ENCODE measurements at regions not wholly inside any gene's neighbourhood (a gene's known extent, or its start where the extent isn't known, plus 50 kb on each side); places are given as distances from the start of the nearest gene placed in this dataset.
"Not testable (repeated sequence)": the region's sequence is repeated elsewhere in the genome, so short reads cannot be mapped to it uniquely, and the experiment has no call there.

DNA sequence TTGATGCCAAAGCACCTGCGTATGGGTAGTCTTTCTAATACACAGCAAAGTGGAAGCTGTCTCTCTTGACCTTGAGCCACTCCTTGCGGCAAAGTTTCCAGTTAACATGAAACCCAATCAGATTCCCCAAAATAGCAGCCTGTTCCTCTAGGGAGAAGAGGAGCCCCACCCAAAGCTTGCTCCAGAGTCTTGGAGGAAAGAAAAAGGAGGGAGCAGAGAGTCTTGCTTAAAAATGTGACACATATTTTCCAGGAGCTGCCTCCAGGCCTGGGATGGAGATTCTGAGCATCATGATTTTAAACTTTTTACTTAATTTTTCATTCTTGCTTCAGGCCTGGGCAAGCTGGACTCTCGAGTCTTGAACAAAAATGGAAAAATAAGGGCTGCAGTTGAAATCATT lies 223.5 kb upstream of the TNC start:
- no peak overlapping the region for H3K27ac ChIP-seq (ENCODE audit: low read depth in 1 of 3, low read length in 2 of 3)

GRCh38 chr9:115347776-115348175 lies 229.8 kb upstream of the TNC start:
- not testable (repeated sequence) for H3K4me3 ChIP-seq (ENCODE audit: low read depth in 1 of 3, low read length in 3 of 3); H3K36me3 ChIP-seq (ENCODE audit: control insufficient read depth in 3 of 3, insufficient read depth in 2 of 3, low read depth in 1 of 3, low read length in 3 of 3); H3K27ac ChIP-seq (ENCODE audit: low read depth in 1 of 3, low read length in 2 of 3); DNase-seq; H3K27me3 ChIP-seq (ENCODE audit: control insufficient read depth in 3 of 3, insufficient read depth in 3 of 3, low read length in 3 of 3); H3K4me1 ChIP-seq (ENCODE audit: control insufficient read depth in 3 of 3, insufficient read depth in 2 of 3, low read depth in 1 of 3, low read length in 2 of 3); FAIRE-seq
- peaks cover 0 to 22% of the 10 kb centered on the region in 2 donors for H3K9me3 ChIP-seq (ENCODE audit: control insufficient read depth in 2 of 2, insufficient read depth in 1 of 2, low read depth in 1 of 2, low read length in 1 of 2)
- WGBS, 3 donors = 77 to 100% (median 94%) methylated on average over 2 of the region's 2 CpGs

More for the DNA sequence above, 223.5 kb upstream of the TNC start:
- Histone ChIP-seq H3K4me1 (ENCODE audit: control insufficient read depth in 3 of 3, insufficient read depth in 2 of 3, low read depth in 1 of 3, low read length in 2 of 3) (no peaks in the 10 kb centered on the region), H3K9me3 (ENCODE audit: control insufficient read depth in 2 of 2, insufficient read depth in 1 of 2, low read depth in 1 of 2, low read length in 1 of 2) (peaks cover 0 to 4% of the 10 kb centered on the region in 2 donors), H3K36me3 (ENCODE audit: control insufficient read depth in 3 of 3, insufficient read depth in 2 of 3, low read depth in 1 of 3, low read length in 3 of 3) (no peaks in the 10 kb centered on the region), H3K4me3 (ENCODE audit: low read depth in 1 of 3, low read length in 3 of 3) (no peak overlapping the region), H3K27me3 (ENCODE audit: control insufficient read depth in 3 of 3, insufficient read depth in 3 of 3, low read length in 3 of 3) (peaks cover 0 to 2% (median 0%) of the 10 kb centered on the region in 3 donors)
- 64 to 79% (median 65%) methylated on average over 3 of the region's 3 CpGs for WGBS, 3 donors
- DNase-seq = no peak
- no peak for FAIRE-seq

GRCh38 chr9:115348936-115349335 lies 231.0 kb upstream of the TNC start:
- not testable (repeated sequence) for H3K27me3 ChIP-seq (ENCODE audit: control insufficient read depth in 3 of 3, insufficient read depth in 3 of 3, low read length in 3 of 3); H3K4me1 ChIP-seq (ENCODE audit: control insufficient read depth in 3 of 3, insufficient read depth in 2 of 3, low read depth in 1 of 3, low read length in 2 of 3); H3K36me3 ChIP-seq (ENCODE audit: control insufficient read depth in 3 of 3, insufficient read depth in 2 of 3, low read depth in 1 of 3, low read length in 3 of 3); FAIRE-seq; H3K27ac ChIP-seq (ENCODE audit: low read depth in 1 of 3, low read length in 2 of 3); DNase-seq; H3K4me3 ChIP-seq (ENCODE audit: low read depth in 1 of 3, low read length in 3 of 3)
- H3K9me3 ChIP-seq (ENCODE audit: control insufficient read depth in 2 of 2, insufficient read depth in 1 of 2, low read depth in 1 of 2, low read length in 1 of 2) = peaks cover 0 to 22% of the 10 kb centered on the region in 2 donors
- WGBS, 3 donors = 72 to 88% (median 84%) methylated on average over 3 of the region's 3 CpGs

GRCh38 chr9:115349542-115349941 lies 231.6 kb upstream of the TNC start:
- no peaks in the 10 kb centered on the region for H3K4me1 ChIP-seq (ENCODE audit: control insufficient read depth in 3 of 3, insufficient read depth in 2 of 3, low read depth in 1 of 3, low read length in 2 of 3)
- no peaks in the 10 kb centered on the region for H3K36me3 ChIP-seq (ENCODE audit: control insufficient read depth in 3 of 3, insufficient read depth in 2 of 3, low read depth in 1 of 3, low read length in 3 of 3)
- no peaks in the 10 kb centered on the region for H3K27me3 ChIP-seq (ENCODE audit: control insufficient read depth in 3 of 3, insufficient read depth in 3 of 3, low read length in 3 of 3)
- no peak overlapping the region for H3K4me3 ChIP-seq (ENCODE audit: low read depth in 1 of 3, low read length in 3 of 3)
- FAIRE-seq (no peak), DNase-seq (no peak)
- no peak overlapping the region for H3K27ac ChIP-seq (ENCODE audit: low read depth in 1 of 3, low read length in 2 of 3)
- peaks cover 0 to 22% of the 10 kb centered on the region in 2 donors for H3K9me3 ChIP-seq (ENCODE audit: control insufficient read depth in 2 of 2, insufficient read depth in 1 of 2, low read depth in 1 of 2, low read length in 1 of 2)

GRCh38 chr9:115350548-115350947 lies 232.6 kb upstream of the TNC start:
- no peaks in the 10 kb centered on the region for H3K36me3 ChIP-seq (ENCODE audit: control insufficient read depth in 3 of 3, insufficient read depth in 2 of 3, low read depth in 1 of 3, low read length in 3 of 3)
- DNase-seq (no peak), FAIRE-seq (no peak)
- no peaks in the 10 kb centered on the region for H3K4me1 ChIP-seq (ENCODE audit: control insufficient read depth in 3 of 3, insufficient read depth in 2 of 3, low read depth in 1 of 3, low read length in 2 of 3)
- H3K27me3 ChIP-seq (ENCODE audit: control insufficient read depth in 3 of 3, insufficient read depth in 3 of 3, low read length in 3 of 3) = no peaks in the 10 kb centered on the region
- no peak overlapping the region for H3K4me3 ChIP-seq (ENCODE audit: low read depth in 1 of 3, low read length in 3 of 3)
- H3K9me3 ChIP-seq (ENCODE audit: control insufficient read depth in 2 of 2, insufficient read depth in 1 of 2, low read depth in 1 of 2, low read length in 1 of 2) = peaks cover 0 to 22% of the 10 kb centered on the region in 2 donors
- 78 to 94% (median 89%) methylated on average over 2 of the region's 2 CpGs for WGBS, 3 donors
- H3K27ac ChIP-seq (ENCODE audit: low read depth in 1 of 3, low read length in 2 of 3) = no peak overlapping the region

DNA sequence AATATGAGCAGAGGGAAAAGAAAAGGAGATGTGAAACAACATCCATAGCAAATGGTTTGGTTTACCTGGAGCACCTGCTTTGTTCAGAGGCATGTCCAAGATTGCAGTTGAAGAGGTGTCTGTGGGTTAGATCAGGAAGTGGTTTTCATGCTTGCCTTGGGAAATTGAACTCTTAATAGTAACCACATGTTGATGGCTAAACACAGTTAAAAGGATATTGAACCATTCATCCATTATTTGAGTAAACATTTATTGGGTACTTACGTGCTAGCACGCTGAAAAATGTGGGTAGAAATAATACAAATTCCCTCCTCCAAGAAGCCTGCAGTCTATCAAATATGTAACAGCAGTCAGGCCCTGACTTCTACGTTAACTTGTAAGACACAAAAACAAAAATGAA lies 235.7 kb upstream of the TNC start:
- Histone ChIP-seq H3K27ac (ENCODE audit: low read depth in 1 of 3, low read length in 2 of 3) (no peak overlapping the region), H3K9me3 (ENCODE audit: control insufficient read depth in 2 of 2, insufficient read depth in 1 of 2, low read depth in 1 of 2, low read length in 1 of 2) (peaks cover 0 to 4% of the 10 kb centered on the region in 2 donors), H3K4me3 (ENCODE audit: low read depth in 1 of 3, low read length in 3 of 3) (no peak overlapping the region), H3K36me3 (ENCODE audit: control insufficient read depth in 3 of 3, insufficient read depth in 2 of 3, low read depth in 1 of 3, low read length in 3 of 3) (no peaks in the 10 kb centered on the region), H3K27me3 (ENCODE audit: control insufficient read depth in 3 of 3, insufficient read depth in 3 of 3, low read length in 3 of 3) (no peaks in the 10 kb centered on the region), H3K4me1 (ENCODE audit: control insufficient read depth in 3 of 3, insufficient read depth in 2 of 3, low read depth in 1 of 3, low read length in 2 of 3) (peaks cover 0 to 5% (median 0%) of the 10 kb centered on the region in 3 donors)
- FAIRE-seq = no peak
- no peak for DNase-seq
- 72 to 83% (median 83%) methylated on average over 3 of the region's 3 CpGs for WGBS, 3 donors

DNA sequence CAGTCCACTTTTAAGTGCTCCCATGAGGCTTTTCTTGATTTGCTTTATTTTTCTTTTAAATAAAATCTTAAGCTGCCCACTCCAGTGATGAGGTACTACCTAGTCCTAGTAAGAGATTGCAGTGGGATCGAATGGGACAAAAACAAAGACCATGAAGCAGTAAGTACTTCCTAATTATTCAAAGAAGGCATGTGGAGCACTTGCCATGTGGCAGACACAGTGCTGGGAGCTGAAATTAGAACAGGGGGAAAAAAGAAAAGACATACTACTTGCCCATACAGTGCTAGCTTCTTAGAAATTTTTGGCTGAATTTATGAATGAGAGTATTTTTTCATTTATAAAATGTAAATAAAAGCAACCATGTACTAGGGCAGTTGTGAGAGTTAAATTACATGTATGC lies 239.9 kb upstream of the TNC start:
- DNase-seq (no peak), FAIRE-seq (no peak)
- no peaks in the 10 kb centered on the region for H3K36me3 ChIP-seq (ENCODE audit: control insufficient read depth in 3 of 3, insufficient read depth in 2 of 3, low read depth in 1 of 3, low read length in 3 of 3)
- H3K27me3 ChIP-seq (ENCODE audit: control insufficient read depth in 3 of 3, insufficient read depth in 3 of 3, low read length in 3 of 3) = no peaks in the 10 kb centered on the region
- no peak overlapping the region for H3K27ac ChIP-seq (ENCODE audit: low read depth in 1 of 3, low read length in 2 of 3)
- H3K4me3 ChIP-seq (ENCODE audit: low read depth in 1 of 3, low read length in 3 of 3) = no peak overlapping the region
- 60 to 91% (median 74%) methylated on average over 1 of the region's 1 CpG for WGBS, 3 donors
- H3K4me1 ChIP-seq (ENCODE audit: control insufficient read depth in 3 of 3, insufficient read depth in 2 of 3, low read depth in 1 of 3, low read length in 2 of 3) = peaks cover 0 to 5% (median 0%) of the 10 kb centered on the region in 3 donors
- H3K9me3 ChIP-seq (ENCODE audit: control insufficient read depth in 2 of 2, insufficient read depth in 1 of 2, low read depth in 1 of 2, low read length in 1 of 2) = no peaks in the 10 kb centered on the region

GRCh38 chr9:115359017-115359780 lies 241.2 kb upstream of the TNC start:
- FAIRE-seq = no peak

GRCh38 chr9:115360122-115360521 lies 242.2 kb upstream of the TNC start:
- 93 to 97% (median 93%) methylated on average over 5 of the region's 5 CpGs for WGBS, 3 donors
- Histone ChIP-seq H3K9me3 (ENCODE audit: control insufficient read depth in 2 of 2, insufficient read depth in 1 of 2, low read depth in 1 of 2, low read length in 1 of 2) (no peaks in the 10 kb centered on the region), H3K27ac (ENCODE audit: low read depth in 1 of 3, low read length in 2 of 3) (no peak overlapping the region), H3K27me3 (ENCODE audit: control insufficient read depth in 3 of 3, insufficient read depth in 3 of 3, low read length in 3 of 3) (no peaks in the 10 kb centered on the region), H3K36me3 (ENCODE audit: control insufficient read depth in 3 of 3, insufficient read depth in 2 of 3, low read depth in 1 of 3, low read length in 3 of 3) (no peaks in the 10 kb centered on the region), H3K4me3 (ENCODE audit: low read depth in 1 of 3, low read length in 3 of 3) (no peak overlapping the region), H3K4me1 (ENCODE audit: control insufficient read depth in 3 of 3, insufficient read depth in 2 of 3, low read depth in 1 of 3, low read length in 2 of 3) (peaks cover 0 to 5% (median 0%) of the 10 kb centered on the region in 3 donors)
- FAIRE-seq (no peak), DNase-seq (no peak)

More at GRCh38 chr9:115359017-115359780, 241.2 kb upstream of the TNC start:
- H3K27ac ChIP-seq (ENCODE audit: low read depth in 1 of 3, low read length in 2 of 3) = no peak overlapping the region
- WGBS, 3 donors = 36 to 55% (median 41%) methylated on average over 5 of the region's 5 CpGs
- peak in 1 of 2 donors; percentile 15 for DNase-seq
- peaks cover 0 to 5% (median 0%) of the 10 kb centered on the region in 3 donors for H3K4me1 ChIP-seq (ENCODE audit: control insufficient read depth in 3 of 3, insufficient read depth in 2 of 3, low read depth in 1 of 3, low read length in 2 of 3)
- H3K9me3 ChIP-seq (ENCODE audit: control insufficient read depth in 2 of 2, insufficient read depth in 1 of 2, low read depth in 1 of 2, low read length in 1 of 2) = no peaks in the 10 kb centered on the region
- H3K4me3 ChIP-seq (ENCODE audit: low read depth in 1 of 3, low read length in 3 of 3) = no peak overlapping the region
- H3K27me3 ChIP-seq (ENCODE audit: control insufficient read depth in 3 of 3, insufficient read depth in 3 of 3, low read length in 3 of 3) = no peaks in the 10 kb centered on the region
- H3K36me3 ChIP-seq (ENCODE audit: control insufficient read depth in 3 of 3, insufficient read depth in 2 of 3, low read depth in 1 of 3, low read length in 3 of 3) = no peaks in the 10 kb centered on the region
